HepG2 (cell line): ENCODE measurements at regions not wholly inside any gene's neighbourhood (a gene's known extent, or its start where the extent isn't known, plus 50 kb on each side); places are given as distances from the start of the nearest gene placed in this dataset.

ENCODE experiments used
- ATAC-seq: fragments of 200-7000 bp; cut with Tn5 transposase; 3 replicates; pipeline ENCODE4 v1.9.1; 2020; ENCODE audit warnings: mild to moderate bottlenecking, moderate library complexity
- BruUV-seq: library from RNA; stranded (reverse); fragments of 400-500 nt; replicated peaks from 2 replicates; lab custom pipeline; 2021; lab: Mats Ljungman, UMichigan
- CTCF ChIA-PET: fragments of 300-600 bp; formaldehyde crosslinking; extraction: SDS; loops from one replicate; lab custom pipeline; 2021; ENCODE audit warnings: low total read pairs, inconsistent platforms, low intra/inter-chr PET ratio; lab: Yijun Ruan, JAX
- POLR2A ChIA-PET: fragments of 350-600 bp; sonication (Branson Sonifier 250); formaldehyde crosslinking; loops from one replicate; lab custom pipeline; 2020; ENCODE audit warnings: antibody characterized with exemption, inconsistent platforms; lab: Yijun Ruan, JAX
- DNase-seq: peaks from one replicate; pipeline ENCODE4 v3.0.0-alpha.2; 2015; ENCODE audit warnings: low spot score
- FAIRE-seq: peaks from 3 replicates; lab custom pipeline; 2011; peaks lifted over from hg19 to GRCh38; lab: Jason Lieb, UNC
- H2AFZ ChIP-seq: one replicate; pipeline ENCODE4 v1.6.1; 2011; ENCODE audit warnings: low read length, inconsistent platforms
- H3K27ac ChIP-seq: fragments of 300-600 bp; 3 replicates; pipeline ENCODE4 v1.8.0; 2011; ENCODE audit warnings: mixed run types, mild to moderate bottlenecking, mixed read lengths, low read length, inconsistent platforms; ENCODE audit not compliant: insufficient read depth; ENCODE audit errors: extremely low read length
- H3K27me3 ChIP-seq, 2 experiments: fragments of 200-600 bp in 1 of 2; 2 replicates in 1 of 2; 3 replicates in 1 of 2; pipeline versions ENCODE4 v1.6.0 to v1.8.0; 2011; ENCODE audit warnings: low read length in 2 of 2, mild to moderate bottlenecking in 2 of 2, moderate library complexity in 2 of 2, inconsistent platforms in 1 of 2; ENCODE audit not compliant: insufficient read depth in 2 of 2, control insufficient read depth in 1 of 2
- H3K36me3 ChIP-seq, 2 experiments: fragments of 200-600 bp in 1 of 2; replicated peaks in 1 of 2; 2 replicates in 1 of 2; 3 replicates in 1 of 2; pipeline versions ENCODE4 v1.5.1 to v1.8.0; 2011; ENCODE audit warnings: low read length in 2 of 2, inconsistent platforms in 1 of 2; ENCODE audit not compliant: insufficient read depth in 2 of 2, control insufficient read depth in 1 of 2
- H3K4me1 ChIP-seq: 2 replicates; pipeline ENCODE4 v1.5.1; 2012; ENCODE audit warnings: low read length, inconsistent platforms; ENCODE audit not compliant: insufficient read depth
- H3K4me2 ChIP-seq: 2 replicates; pipeline ENCODE4 v1.6.0; 2011; ENCODE audit warnings: low read depth, low read length, inconsistent platforms
- H3K4me3 ChIP-seq, 3 experiments: fragments of 200-600 bp in 1 of 3; sonication (generic), shearing (Covaris generic) in 1 of 3; replicated peaks in 1 of 3; 2 replicates each; pipeline ENCODE4 v1.5.1; 2011 to 2016; ENCODE audit warnings: low read length in 3 of 3, inconsistent platforms in 2 of 3, low read depth in 2 of 3, mild to moderate bottlenecking in 2 of 3, control low read depth in 1 of 3, mixed read lengths in 1 of 3; ENCODE audit not compliant: insufficient read depth in 1 of 3
- H3K79me2 ChIP-seq: one replicate; pipeline ENCODE4 v1.6.1; 2011; ENCODE audit warnings: low read length, inconsistent platforms; ENCODE audit not compliant: insufficient read depth
- H3K9ac ChIP-seq: 2 replicates; pipeline ENCODE4 v1.6.0; 2011; ENCODE audit warnings: mild to moderate bottlenecking, low read depth, low read length, inconsistent platforms; ENCODE audit not compliant: insufficient read depth
- H3K9me3 ChIP-seq: 2 replicates; pipeline ENCODE4 v1.5.1; 2012; ENCODE audit warnings: mild to moderate bottlenecking, low read length
- H4K20me1 ChIP-seq: 2 replicates; pipeline ENCODE4 v1.6.0; 2011; ENCODE audit warnings: inconsistent platforms, mild to moderate bottlenecking, low read length, moderate library complexity; ENCODE audit not compliant: insufficient read depth
- BCL3 ChIP-seq: sonication (generic); formaldehyde crosslinking; IDR thresholded peaks from 2 replicates; pipeline ENCODE4 v1.5.1; 2020; ENCODE audit warnings: mild to moderate bottlenecking, missing genetic modification reagents, moderate library complexity
- ETV5 ChIP-seq: IDR thresholded peaks from 2 replicates; pipeline ENCODE4 v1.6.1; 2018; ENCODE audit warnings: missing biosample characterization, missing genetic modification reagents, inconsistent platforms, borderline replicate concordance
- JUND ChIP-seq: sonication (generic); formaldehyde crosslinking; IDR thresholded peaks from 2 replicates; pipeline ENCODE4 v1.8.0; 2022; ENCODE audit warnings: mild to moderate bottlenecking, missing genetic modification reagents
- KDM2A ChIP-seq: sonication (generic); formaldehyde crosslinking; IDR thresholded peaks from 2 replicates; pipeline ENCODE4 v1.4.0; 2020; ENCODE audit warnings: low read depth, missing genetic modification reagents, borderline replicate concordance
- KIAA2018 ChIP-seq: sonication (generic); formaldehyde crosslinking; IDR thresholded peaks from 2 replicates; pipeline ENCODE4 v1.5.0; 2020; ENCODE audit warnings: mild to moderate bottlenecking, missing genetic modification reagents, borderline replicate concordance
- SAFB2 ChIP-seq: sonication (generic); formaldehyde crosslinking; IDR thresholded peaks from 2 replicates; pipeline ENCODE4 v1.5.1; 2020; ENCODE audit warnings: missing genetic modification reagents, low read depth, mild to moderate bottlenecking, borderline replicate concordance
- TMF1 ChIP-seq: sonication (generic); formaldehyde crosslinking; IDR thresholded peaks from 2 replicates; pipeline ENCODE4 v1.8.1; 2022; ENCODE audit warnings: low read depth, missing genetic modification reagents
- ZNF451 ChIP-seq: sonication (generic); formaldehyde crosslinking; IDR thresholded peaks from 2 replicates; pipeline ENCODE4 v1.5.0; 2020; ENCODE audit warnings: mild to moderate bottlenecking, missing genetic modification reagents
- ZSCAN22 ChIP-seq: sonication (generic); formaldehyde crosslinking; IDR thresholded peaks from 2 replicates; pipeline ENCODE4 v1.4.0; 2020; ENCODE audit warnings: mild to moderate bottlenecking, missing genetic modification reagents
- WGBS: methylation state at CpG from one replicate; pipeline ENCODE4 v1.1.6; 2017; ENCODE audit warnings: low lambda C conversion rate; 5-methylcytosine and 5-hydroxymethylcytosine counted together
- in situ Hi-C: cut with HindIII; loops from 2 replicates; pipeline ENCODE4 v1.10.0; 2017; ENCODE audit warnings: low pct_unique_long_range_greater_than_20kb; ENCODE audit not compliant: extremely low pct_ligation_motif_present
- intact Hi-C: fragments of 100-400 bp; cut with micrococcal nuclease; formaldehyde crosslinking; loops from one replicate; pipeline ENCODE4 v1.10.0; 2022; ENCODE audit not compliant: unreplicated experiment

GRCh38 chr10:25113191-25114035, 61.4 kb upstream of the GPR158 start (continued):
- no peak for TF ChIP-seq JUND (CRISPR knock-in tag)
- TF ChIP-seq KDM2A (CRISPR knock-in tag), result peak; percentile 42; the same call in 1 of the 2 replicates
- no peak for TF ChIP-seq ZSCAN22 (CRISPR knock-in tag)
- no peak for TF ChIP-seq TMF1 (CRISPR knock-in tag)
- TF ChIP-seq ETV5 (CRISPR knock-in tag), result no peak

- H3K27ac ChIP-seq, result no peak overlapping the region
- no peak overlapping the region for H3K9ac ChIP-seq
- BruUV-seq, result no TSS peak
- no peaks in the 10 kb centered on the region for H3K79me2 ChIP-seq
- 56% methylated on average over 2 of the region's 2 CpGs for WGBS
- no peak for ATAC-seq
- no peak for FAIRE-seq
- peaks cover 11% of the 10 kb centered on the region for H3K4me1 ChIP-seq
- no peaks in the 10 kb centered on the region for H3K9me3 ChIP-seq
- ChIA-PET POLR2A (no interaction called here), CTCF (interaction anchor here (2.2 kb wide), 1 partner anchor 113 kb away, joined by 12 read pairs; no protein-coding TSS in a partner anchor)
- intact Hi-C loops, result no loop called here
- H3K4me2 ChIP-seq, result no peak overlapping the region
- H2AFZ ChIP-seq, result no peak overlapping the region
- in situ Hi-C loops, result loop anchor here (10.0 kb wide), 1 partner anchor 111 kb away; no protein-coding TSS in a partner anchor
- no peaks in the 10 kb centered on the region for H3K36me3 ChIP-seq
- no peak for TF ChIP-seq SAFB2 (CRISPR knock-in tag)
- TF ChIP-seq KIAA2018 (CRISPR knock-in tag), result no peak
- TF ChIP-seq BCL3 (CRISPR knock-in tag), result no peak
- no peak for TF ChIP-seq ZNF451 (CRISPR knock-in tag)
- no peaks in the 10 kb centered on the region for H4K20me1 ChIP-seq
- H3K27me3 ChIP-seq, result no peaks in the 10 kb centered on the region; a peak in 1 of 5 replicates
- DNase-seq, result no peak
- no peak overlapping the region for H3K4me3 ChIP-seq
Measured at GRCh38 chr10:25114036-25114411, 60.8 kb upstream of the GPR158 start.
